ENCODE measurements at regions not wholly inside any gene's neighbourhood (a gene's known extent, or its start where the extent isn't known, plus 50 kb on each side); places are given as distances from the start of the nearest gene placed in this dataset.

DNA sequence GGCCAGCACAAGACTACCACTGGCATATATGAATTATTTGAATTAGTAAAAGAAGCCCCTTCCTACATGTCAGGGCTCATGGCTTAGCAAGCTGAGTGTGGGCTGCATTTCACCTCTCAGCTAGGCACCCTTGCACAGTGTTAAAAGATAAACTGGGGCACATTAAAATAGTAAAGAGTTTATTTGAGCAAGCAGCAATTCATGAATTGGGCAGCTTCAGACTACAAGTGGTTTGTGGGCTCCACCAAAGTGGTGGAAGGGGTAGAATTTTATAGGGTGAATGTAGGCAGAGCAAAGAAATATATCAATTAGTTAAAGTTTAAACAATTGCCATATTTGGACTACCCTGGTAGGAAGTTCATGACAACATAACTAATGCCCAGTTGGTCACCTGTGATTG is 178.8 kb downstream of the PLPP3 start:
- no peak for DNase-seq (ENCODE audit: low spot score)
- peaks cover 15% of the 10 kb centered on the region for H3K4me1 ChIP-seq
- Mint-ChIP-seq H3K4me3 (no peak overlapping the region), H3K36me3 (no peaks in the 10 kb centered on the region), H3K4me1 (peaks cover 12% of the 10 kb centered on the region), H3K27me3 (ENCODE audit: insufficient read depth, low read depth) (peaks cover 5% of the 10 kb centered on the region), H3K9me3 (peaks cover 2% of the 10 kb centered on the region), H3K27ac (no peak overlapping the region)
- no peaks in the 10 kb centered on the region for H3F3A ChIP-seq (ENCODE audit: low read depth)
- no peaks in the 10 kb centered on the region for H3K27me3 ChIP-seq
- H3K4me3 ChIP-seq: no peak overlapping the region
- TF ChIP-seq, protein P1, sequence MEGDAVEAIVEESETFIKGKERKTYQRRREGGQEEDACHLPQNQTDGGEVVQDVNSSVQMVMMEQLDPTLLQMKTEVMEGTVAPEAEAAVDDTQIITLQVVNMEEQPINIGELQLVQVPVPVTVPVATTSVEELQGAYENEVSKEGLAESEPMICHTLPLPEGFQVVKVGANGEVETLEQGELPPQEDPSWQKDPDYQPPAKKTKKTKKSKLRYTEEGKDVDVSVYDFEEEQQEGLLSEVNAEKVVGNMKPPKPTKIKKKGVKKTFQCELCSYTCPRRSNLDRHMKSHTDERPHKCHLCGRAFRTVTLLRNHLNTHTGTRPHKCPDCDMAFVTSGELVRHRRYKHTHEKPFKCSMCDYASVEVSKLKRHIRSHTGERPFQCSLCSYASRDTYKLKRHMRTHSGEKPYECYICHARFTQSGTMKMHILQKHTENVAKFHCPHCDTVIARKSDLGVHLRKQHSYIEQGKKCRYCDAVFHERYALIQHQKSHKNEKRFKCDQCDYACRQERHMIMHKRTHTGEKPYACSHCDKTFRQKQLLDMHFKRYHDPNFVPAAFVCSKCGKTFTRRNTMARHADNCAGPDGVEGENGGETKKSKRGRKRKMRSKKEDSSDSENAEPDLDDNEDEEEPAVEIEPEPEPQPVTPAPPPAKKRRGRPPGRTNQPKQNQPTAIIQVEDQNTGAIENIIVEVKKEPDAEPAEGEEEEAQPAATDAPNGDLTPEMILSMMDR (IDR thresholded peaks at IDR 0.05): no peak
- TF ChIP-seq EZH2 (IDR thresholded peaks at IDR 0.05): no peak
- no peak for TF ChIP-seq EZH2phosphoT487 (IDR thresholded peaks at IDR 0.05)
- H3K36me3 ChIP-seq: no peaks in the 10 kb centered on the region
- no peak overlapping the region for H2AFZ ChIP-seq (replicated peaks)
- no peak overlapping the region for H3K27ac ChIP-seq
- no peaks in the 10 kb centered on the region for H3K79me2 ChIP-seq (ENCODE audit: low read depth)
- no peak overlapping the region for H3K9ac ChIP-seq
- no peaks in the 10 kb centered on the region for H4K20me1 ChIP-seq (ENCODE audit: low read depth)
- no peaks in the 10 kb centered on the region for H3K9me3 ChIP-seq (ENCODE audit: low read depth)
- no peak overlapping the region for H3K4me2 ChIP-seq

DNA sequence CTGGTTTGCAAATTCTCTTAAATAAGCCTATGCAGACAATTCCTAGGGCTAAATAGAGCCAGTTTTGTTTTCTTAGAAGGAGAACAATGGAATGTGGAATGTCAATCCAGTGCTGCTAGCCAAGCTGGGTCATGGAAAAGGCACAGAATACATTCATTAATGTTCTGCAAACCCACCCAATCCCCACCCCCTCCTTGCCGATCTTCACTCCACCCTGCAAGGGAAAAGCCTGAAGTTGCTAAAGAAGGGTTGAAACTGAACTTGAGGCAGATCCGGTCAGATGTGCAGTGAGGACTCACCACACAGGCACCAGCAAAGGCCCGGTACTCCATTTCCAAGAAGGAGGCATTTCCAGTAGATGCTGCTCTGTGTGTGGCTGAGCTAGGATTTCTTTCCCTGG is 179.6 kb downstream of the PLPP3 start:
- Mint-ChIP-seq H3K27me3 (ENCODE audit: insufficient read depth, low read depth) (peaks cover 5% of the 10 kb centered on the region), H3K36me3 (no peaks in the 10 kb centered on the region), H3K4me1 (peaks cover 13% of the 10 kb centered on the region), H3K27ac (no peak overlapping the region), H3K4me3 (no peak overlapping the region), H3K9me3 (peaks cover 2% of the 10 kb centered on the region)
- Histone ChIP-seq H3K4me3 (no peak overlapping the region), H3K9ac (no peak overlapping the region), H3K4me1 (peaks cover 16% of the 10 kb centered on the region), H3F3A (ENCODE audit: low read depth) (no peaks in the 10 kb centered on the region), H3K27me3 (no peaks in the 10 kb centered on the region), H3K9me3 (ENCODE audit: low read depth) (no peaks in the 10 kb centered on the region), H3K27ac (no peak overlapping the region), H3K79me2 (ENCODE audit: low read depth) (no peaks in the 10 kb centered on the region), H3K4me2 (no peak overlapping the region), H4K20me1 (ENCODE audit: low read depth) (no peaks in the 10 kb centered on the region), H2AFZ (replicated peaks) (no peak overlapping the region), H3K36me3 (no peaks in the 10 kb centered on the region)
- TF ChIP-seq, protein P1 (IDR thresholded peaks at IDR 0.05): no peak
- TF ChIP-seq EZH2 (IDR thresholded peaks at IDR 0.05): no peak
- no peak for TF ChIP-seq EZH2phosphoT487 (IDR thresholded peaks at IDR 0.05)
- no peak for DNase-seq (ENCODE audit: low spot score)

DNA sequence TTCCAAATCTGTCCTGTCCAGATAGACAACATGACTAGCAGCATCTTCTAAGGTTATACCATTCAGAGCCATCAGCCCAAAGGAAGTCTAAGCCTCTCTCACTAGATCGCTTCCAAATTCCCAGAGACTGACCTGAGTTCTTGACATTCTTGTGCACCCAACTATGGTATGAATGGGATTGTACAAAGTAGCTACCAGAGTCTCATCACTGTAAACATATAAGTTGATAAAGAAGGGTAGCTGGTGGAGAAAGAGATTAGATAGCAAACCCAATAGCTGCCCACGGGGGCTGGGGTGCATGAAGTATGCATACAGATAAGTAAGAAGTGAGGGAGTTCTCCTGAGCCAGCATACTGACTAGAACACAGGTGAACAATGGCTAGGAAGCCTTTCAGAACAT is 180.0 kb downstream of the PLPP3 start:
- Histone ChIP-seq H3K4me1 (peaks cover 20% of the 10 kb centered on the region), H3K4me2 (no peak overlapping the region), H3K9me3 (ENCODE audit: low read depth) (no peaks in the 10 kb centered on the region), H2AFZ (replicated peaks) (no peak overlapping the region), H3K27me3 (no peaks in the 10 kb centered on the region), H3K27ac (no peak overlapping the region), H3K36me3 (no peaks in the 10 kb centered on the region), H3K79me2 (ENCODE audit: low read depth) (no peaks in the 10 kb centered on the region), H4K20me1 (ENCODE audit: low read depth) (no peaks in the 10 kb centered on the region), H3K9ac (no peak overlapping the region), H3K4me3 (no peak overlapping the region), H3F3A (ENCODE audit: low read depth) (no peaks in the 10 kb centered on the region)
- no peak overlapping the region for H3K4me3 Mint-ChIP-seq
- H3K27ac Mint-ChIP-seq: no peak overlapping the region
- H3K9me3 Mint-ChIP-seq: peaks cover 2% of the 10 kb centered on the region
- no peak for DNase-seq (ENCODE audit: low spot score)
- no peak for TF ChIP-seq EZH2 (IDR thresholded peaks at IDR 0.05)
- no peak for TF ChIP-seq EZH2phosphoT487 (IDR thresholded peaks at IDR 0.05)
- TF ChIP-seq, protein P1 (IDR thresholded peaks at IDR 0.05): no peak
- H3K27me3 Mint-ChIP-seq (ENCODE audit: insufficient read depth, low read depth): peaks cover 5% of the 10 kb centered on the region
- H3K4me1 Mint-ChIP-seq: peaks cover 18% of the 10 kb centered on the region
- H3K36me3 Mint-ChIP-seq: no peaks in the 10 kb centered on the region

Data from neural progenitor cell (in vitro differentiated cells).